PFSK-1 (cell line): ENCODE measurements at regions not wholly inside any gene's neighbourhood (a gene's known extent, or its start where the extent isn't known, plus 50 kb on each side); places are given as distances from the start of the nearest gene placed in this dataset.

Experiments used
- POLR2AphosphoS5 ChIP-seq: IDR thresholded peaks from 2 replicates; pipeline ENCODE4 v1.6.1; 2012; ENCODE audit warnings: low read depth, mild to moderate bottlenecking, control low read depth, low read length, moderate library complexity
- TF ChIP-seq, protein P1 (sequence below), 2 experiments: IDR thresholded peaks; 2 replicates each; pipeline versions ENCODE4 v1.6.1 to v1.8.0; 2011 to 2012; ENCODE audit warnings: low read depth in 2 of 2, low read length in 2 of 2, control low read depth in 1 of 2, inconsistent platforms in 1 of 2, mild to moderate bottlenecking in 1 of 2, moderate library complexity in 1 of 2; ENCODE audit not compliant: insufficient read depth in 1 of 2

DNA sequence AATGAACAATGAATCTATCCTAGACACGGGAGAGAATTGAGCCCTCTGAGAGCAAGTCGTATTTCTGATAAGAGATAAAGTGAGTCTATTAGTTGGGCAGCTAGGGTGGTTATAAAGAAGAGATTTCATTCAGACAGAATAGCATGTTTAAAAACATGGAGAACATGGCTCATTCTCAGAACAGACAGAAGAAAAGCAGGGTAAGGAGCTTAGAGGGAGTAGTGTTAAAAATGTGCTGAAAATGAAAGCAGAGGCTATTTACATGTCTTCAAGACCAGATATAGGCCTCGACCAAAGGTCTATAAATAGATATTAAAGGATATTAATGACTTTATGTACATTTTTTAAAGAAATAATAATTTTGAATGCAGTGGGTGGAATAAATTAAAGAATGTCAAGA lies 149.5 kb downstream of the SLITRK1 start:
- no peak for TF ChIP-seq POLR2AphosphoS5
- TF ChIP-seq, protein P1, sequence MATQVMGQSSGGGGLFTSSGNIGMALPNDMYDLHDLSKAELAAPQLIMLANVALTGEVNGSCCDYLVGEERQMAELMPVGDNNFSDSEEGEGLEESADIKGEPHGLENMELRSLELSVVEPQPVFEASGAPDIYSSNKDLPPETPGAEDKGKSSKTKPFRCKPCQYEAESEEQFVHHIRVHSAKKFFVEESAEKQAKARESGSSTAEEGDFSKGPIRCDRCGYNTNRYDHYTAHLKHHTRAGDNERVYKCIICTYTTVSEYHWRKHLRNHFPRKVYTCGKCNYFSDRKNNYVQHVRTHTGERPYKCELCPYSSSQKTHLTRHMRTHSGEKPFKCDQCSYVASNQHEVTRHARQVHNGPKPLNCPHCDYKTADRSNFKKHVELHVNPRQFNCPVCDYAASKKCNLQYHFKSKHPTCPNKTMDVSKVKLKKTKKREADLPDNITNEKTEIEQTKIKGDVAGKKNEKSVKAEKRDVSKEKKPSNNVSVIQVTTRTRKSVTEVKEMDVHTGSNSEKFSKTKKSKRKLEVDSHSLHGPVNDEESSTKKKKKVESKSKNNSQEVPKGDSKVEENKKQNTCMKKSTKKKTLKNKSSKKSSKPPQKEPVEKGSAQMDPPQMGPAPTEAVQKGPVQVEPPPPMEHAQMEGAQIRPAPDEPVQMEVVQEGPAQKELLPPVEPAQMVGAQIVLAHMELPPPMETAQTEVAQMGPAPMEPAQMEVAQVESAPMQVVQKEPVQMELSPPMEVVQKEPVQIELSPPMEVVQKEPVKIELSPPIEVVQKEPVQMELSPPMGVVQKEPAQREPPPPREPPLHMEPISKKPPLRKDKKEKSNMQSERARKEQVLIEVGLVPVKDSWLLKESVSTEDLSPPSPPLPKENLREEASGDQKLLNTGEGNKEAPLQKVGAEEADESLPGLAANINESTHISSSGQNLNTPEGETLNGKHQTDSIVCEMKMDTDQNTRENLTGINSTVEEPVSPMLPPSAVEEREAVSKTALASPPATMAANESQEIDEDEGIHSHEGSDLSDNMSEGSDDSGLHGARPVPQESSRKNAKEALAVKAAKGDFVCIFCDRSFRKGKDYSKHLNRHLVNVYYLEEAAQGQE (IDR thresholded peaks at IDR 0.05; ENCODE audit: insufficient read depth in 1 of 2, low read depth in 2 of 2, low read length in 2 of 2): no peak
